Hepatocyte (in vitro differentiated cells): ENCODE measurements at regions not wholly inside any gene's neighbourhood (a gene's known extent, or its start where the extent isn't known, plus 50 kb on each side); places are given as distances from the start of the nearest gene placed in this dataset.

ENCODE experiments used
- EZH2 ChIP-seq: fragments of 200-600 bp; sonication (generic); IDR thresholded peaks from 2 replicates; pipeline ENCODE4 v1.6.1; 2016; ENCODE audit warnings: antibody characterized with exemption, mild to moderate bottlenecking, borderline replicate concordance
- EZH2phosphoT487 ChIP-seq: fragments of 200-600 bp; sonication (generic); IDR thresholded peaks from one replicate; pipeline ENCODE4 v1.6.1; 2018; ENCODE audit warnings: antibody characterized with exemption, mild to moderate bottlenecking, low read depth, moderate library complexity; ENCODE audit not compliant: unreplicated experiment, severe bottlenecking
- TF ChIP-seq, protein P1 (sequence below): fragments of 200-600 bp; sonication (generic); IDR thresholded peaks from 2 replicates; pipeline ENCODE4 v1.5.1; 2016; ENCODE audit warnings: antibody characterized with exemption, mild to moderate bottlenecking; ENCODE audit not compliant: poor library complexity

DNA sequence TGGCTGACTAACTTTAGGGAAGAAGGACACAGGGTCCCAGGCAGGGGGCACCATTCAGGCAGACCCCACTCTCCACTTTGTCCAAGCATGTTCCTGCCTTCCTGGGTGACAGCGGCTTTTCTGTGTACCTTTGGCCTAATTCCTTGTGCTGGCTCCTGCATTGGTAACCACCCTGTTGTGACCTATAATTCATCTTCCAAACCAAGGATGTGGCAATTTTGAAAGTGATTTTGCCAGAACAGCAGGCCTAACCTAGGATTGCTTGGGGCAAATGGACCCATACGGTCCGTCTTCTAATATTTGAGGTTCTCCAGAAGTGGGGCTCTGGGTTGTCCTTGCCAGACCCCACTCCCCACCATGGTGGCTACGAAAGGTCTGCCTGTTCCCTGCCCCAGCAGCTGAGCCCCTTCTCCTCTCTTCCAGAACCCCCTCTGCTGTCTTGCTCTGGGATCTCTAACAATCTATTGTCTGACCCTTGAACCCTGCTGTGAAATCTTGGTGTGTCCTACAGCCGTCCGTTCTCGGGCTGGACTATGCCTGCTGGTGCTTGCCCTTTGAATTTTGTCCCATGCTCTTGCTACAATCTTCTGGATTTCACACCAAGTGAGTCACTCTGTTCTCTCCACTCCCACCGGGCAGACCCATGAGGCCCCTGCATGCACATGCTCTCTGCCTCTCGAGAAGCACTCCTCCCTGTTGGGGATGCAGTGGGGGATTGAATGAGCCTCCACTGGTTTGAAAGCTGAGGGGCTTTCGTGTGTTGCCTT lies 316.0 kb downstream of the CXCL12 start:
- TF ChIP-seq, protein P1, sequence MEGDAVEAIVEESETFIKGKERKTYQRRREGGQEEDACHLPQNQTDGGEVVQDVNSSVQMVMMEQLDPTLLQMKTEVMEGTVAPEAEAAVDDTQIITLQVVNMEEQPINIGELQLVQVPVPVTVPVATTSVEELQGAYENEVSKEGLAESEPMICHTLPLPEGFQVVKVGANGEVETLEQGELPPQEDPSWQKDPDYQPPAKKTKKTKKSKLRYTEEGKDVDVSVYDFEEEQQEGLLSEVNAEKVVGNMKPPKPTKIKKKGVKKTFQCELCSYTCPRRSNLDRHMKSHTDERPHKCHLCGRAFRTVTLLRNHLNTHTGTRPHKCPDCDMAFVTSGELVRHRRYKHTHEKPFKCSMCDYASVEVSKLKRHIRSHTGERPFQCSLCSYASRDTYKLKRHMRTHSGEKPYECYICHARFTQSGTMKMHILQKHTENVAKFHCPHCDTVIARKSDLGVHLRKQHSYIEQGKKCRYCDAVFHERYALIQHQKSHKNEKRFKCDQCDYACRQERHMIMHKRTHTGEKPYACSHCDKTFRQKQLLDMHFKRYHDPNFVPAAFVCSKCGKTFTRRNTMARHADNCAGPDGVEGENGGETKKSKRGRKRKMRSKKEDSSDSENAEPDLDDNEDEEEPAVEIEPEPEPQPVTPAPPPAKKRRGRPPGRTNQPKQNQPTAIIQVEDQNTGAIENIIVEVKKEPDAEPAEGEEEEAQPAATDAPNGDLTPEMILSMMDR, result no peak
- TF ChIP-seq EZH2 (no peak), EZH2phosphoT487 (no peak)
